GM23338 (cell line): ENCODE measurements at regions not wholly inside any gene's neighbourhood (a gene's known extent, or its start where the extent isn't known, plus 50 kb on each side); places are given as distances from the start of the nearest gene placed in this dataset.

Source experiments
- ATAC-seq: fragments of 200-7000 bp; cut with Tn5 transposase; 3 replicates; pipeline ENCODE4 v1.9.1; 2020
- DNase-seq: peaks from one replicate; pipeline ENCODE4 v3.0.0-alpha.2; 2015; ENCODE audit warnings: low spot score
- H2AFZ ChIP-seq: fragments of 200-600 bp; sonication (generic); 2 replicates; pipeline ENCODE4 v1.8.0; 2016; ENCODE audit warnings: antibody characterized with exemption, mild to moderate bottlenecking, moderate library complexity
- H3F3A ChIP-seq: fragments of 200-600 bp; sonication (generic); replicated peaks from 2 replicates; pipeline ENCODE4 v1.8.0; 2017; ENCODE audit warnings: antibody characterized with exemption, mixed run types, low read depth
- H3K27ac ChIP-seq: fragments of 200-600 bp; sonication (generic); 2 replicates; pipeline ENCODE4 v1.6.1; 2016; ENCODE audit warnings: low read depth
- H3K27me3 ChIP-seq: fragments of 200-600 bp; sonication (generic); 2 replicates; pipeline ENCODE4 v1.8.0; 2016; ENCODE audit warnings: mild to moderate bottlenecking, mixed run types, moderate library complexity; ENCODE audit not compliant: insufficient read depth
- H3K36me3 ChIP-seq: fragments of 200-600 bp; sonication (generic); 2 replicates; pipeline ENCODE4 v1.8.0; 2016; ENCODE audit warnings: mild to moderate bottlenecking; ENCODE audit not compliant: insufficient read depth
- H3K4me1 ChIP-seq: fragments of 200-600 bp; sonication (generic); 2 replicates; pipeline ENCODE4 v1.8.0; 2016; ENCODE audit warnings: mild to moderate bottlenecking, moderate library complexity; ENCODE audit not compliant: insufficient read depth
- H3K4me2 ChIP-seq: fragments of 200-600 bp; sonication (generic); 2 replicates; pipeline ENCODE4 v1.7.1; 2017; ENCODE audit warnings: mixed run types
- H3K4me3 ChIP-seq: fragments of 200-600 bp; sonication (generic); 2 replicates; pipeline ENCODE4 v1.6.1; 2016; ENCODE audit warnings: mixed run types
- H3K79me2 ChIP-seq: fragments of 200-600 bp; sonication (generic); replicated peaks from 2 replicates; pipeline ENCODE4 v1.8.0; 2017; ENCODE audit warnings: mild to moderate bottlenecking; ENCODE audit not compliant: insufficient read depth
- H3K9me2 ChIP-seq: fragments of 200-600 bp; sonication (generic); 2 replicates; pipeline ENCODE4 v1.8.0; 2017; ENCODE audit not compliant: insufficient read depth
- H4K20me1 ChIP-seq: fragments of 200-600 bp; sonication (generic); replicated peaks from 2 replicates; pipeline ENCODE4 v1.8.0; 2017; ENCODE audit warnings: mild to moderate bottlenecking; ENCODE audit not compliant: insufficient read depth
- H3K27ac Mint-ChIP-seq: 2 replicates; pipeline ENCODE4 v1.8.0; 2020; ENCODE audit warnings: inconsistent platforms, mild to moderate bottlenecking, moderate library complexity, mixed read lengths
- H3K27me3 Mint-ChIP-seq: 3 replicates; pipeline ENCODE4 v1.8.0; 2022; ENCODE audit warnings: low read depth, mild to moderate bottlenecking, moderate library complexity, mixed read lengths, inconsistent platforms; ENCODE audit not compliant: insufficient read depth, poor library complexity
- H3K36me3 Mint-ChIP-seq: 3 replicates; pipeline ENCODE4 v1.8.0; 2021; ENCODE audit warnings: low read depth, mild to moderate bottlenecking, inconsistent platforms, moderate library complexity, mixed read lengths
- H3K4me1 Mint-ChIP-seq: 3 replicates; pipeline ENCODE4 v1.8.0; 2020; ENCODE audit warnings: mild to moderate bottlenecking, inconsistent platforms, mixed read lengths
- H3K4me3 Mint-ChIP-seq: 3 replicates; pipeline ENCODE4 v1.8.0; 2021; ENCODE audit warnings: moderate library complexity, mild to moderate bottlenecking, inconsistent platforms, mixed read lengths
- H3K9me3 Mint-ChIP-seq: 3 replicates; pipeline ENCODE4 v1.8.0; 2020; ENCODE audit warnings: moderate library complexity, mild to moderate bottlenecking, inconsistent platforms, mixed read lengths
- CREB1 ChIP-seq: fragments of 250-450 bp; sonication (Bioruptor Pico); IDR thresholded peaks from 2 replicates; pipeline ENCODE4 v1.5.0; 2020; ENCODE audit warnings: low read depth, mild to moderate bottlenecking, moderate library complexity
- CTCF ChIP-seq, 2 experiments: fragments of 200-600 bp in 1 of 2; sonication (generic) in 1 of 2; conservative IDR thresholded peaks; 2 replicates each; pipeline versions ENCODE4 v1.5.1 to v1.6.1; 2016 to 2017; ENCODE audit warnings: antibody characterized with exemption in 2 of 2, low read depth in 2 of 2, mild to moderate bottlenecking in 2 of 2, moderate library complexity in 1 of 2
- ETS1 ChIP-seq: IDR thresholded peaks from 2 replicates; pipeline ENCODE4 v1.6.1; 2016; ENCODE audit warnings: antibody characterized with exemption
- JUNB ChIP-seq: IDR thresholded peaks from one replicate; pipeline ENCODE4 v1.6.1; 2016; ENCODE audit warnings: antibody characterized with exemption; ENCODE audit not compliant: unreplicated experiment
- NANOG ChIP-seq: IDR thresholded peaks from 2 replicates; pipeline ENCODE4 v1.6.1; 2016; ENCODE audit warnings: antibody characterized with exemption, borderline replicate concordance
- POLR2AphosphoS5 ChIP-seq: IDR thresholded peaks from 2 replicates; pipeline ENCODE4 v1.6.1; 2016; ENCODE audit warnings: antibody characterized with exemption, low read depth
- STAT1 ChIP-seq: IDR thresholded peaks from one replicate; pipeline ENCODE4 v1.6.1; 2016; ENCODE audit warnings: antibody characterized with exemption; ENCODE audit not compliant: unreplicated experiment
- ZNF114 ChIP-seq: fragments of 250-450 bp; sonication (Bioruptor Pico); IDR thresholded peaks from 2 replicates; pipeline ENCODE4 v1.5.0; 2020; ENCODE audit warnings: mild to moderate bottlenecking, moderate library complexity
- ZNF331 ChIP-seq: fragments of 250-450 bp; sonication (Bioruptor Pico); IDR thresholded peaks from 2 replicates; pipeline ENCODE4 v1.5.0; 2020; ENCODE audit warnings: low read depth, mild to moderate bottlenecking, moderate library complexity
- ZNF462 ChIP-seq: fragments of 250-450 bp; sonication (Bioruptor Pico); IDR thresholded peaks from 2 replicates; pipeline ENCODE4 v1.5.0; 2020; ENCODE audit warnings: mild to moderate bottlenecking, moderate library complexity

DNA sequence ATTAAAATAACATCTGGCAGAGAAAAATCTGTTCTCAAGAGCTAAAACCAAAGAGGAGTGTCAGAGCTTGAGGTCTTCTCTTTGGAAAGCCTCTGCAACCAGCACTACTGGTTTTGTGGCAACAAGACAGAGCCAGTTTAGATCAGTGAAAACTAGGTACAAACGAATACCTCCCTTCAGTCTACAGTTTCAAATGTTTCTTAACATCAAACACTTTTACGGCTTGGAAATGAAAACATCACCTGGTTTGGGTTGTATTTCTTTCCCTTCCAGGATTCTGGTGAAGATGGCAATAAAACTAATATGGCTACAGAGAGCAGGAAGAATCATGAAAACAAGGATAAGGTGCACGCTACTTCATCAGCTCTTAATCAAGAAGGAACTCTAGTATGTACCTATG lies 339.4 kb upstream of the ESRRG start (continued):
- no peak for TF ChIP-seq ZNF462 (CRISPR knock-in tag)
- no peak for TF ChIP-seq NANOG
- TF ChIP-seq POLR2AphosphoS5 = no peak
- no peak for TF ChIP-seq ZNF331 (CRISPR knock-in tag)
- TF ChIP-seq ZNF114 = no peak
- no peak for TF ChIP-seq CTCF (conservative IDR thresholded peaks at IDR 0.05; ENCODE audit: low read depth in 2 of 2)
- TF ChIP-seq STAT1 = no peak
- TF ChIP-seq JUNB = no peak
- no peak for TF ChIP-seq CREB1 (CRISPR knock-in tag)

DNA sequence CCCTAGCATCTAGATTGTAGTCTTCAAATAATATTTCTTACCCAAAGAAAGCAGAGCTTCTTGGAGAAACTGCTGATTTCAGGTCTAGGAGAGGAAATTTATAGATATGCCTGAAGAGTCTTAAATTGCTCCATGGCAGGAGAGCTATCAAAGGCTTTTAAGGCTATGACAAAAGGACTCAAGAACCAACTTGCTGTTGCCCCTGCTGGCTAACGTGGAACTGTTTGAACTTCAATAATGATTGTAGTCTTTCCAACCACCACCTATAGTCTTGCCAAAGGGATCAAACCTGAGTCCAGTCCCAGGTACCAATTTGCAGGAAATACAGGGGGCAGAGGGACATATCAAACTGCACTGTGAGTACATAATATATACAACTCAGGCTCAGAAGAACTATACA lies 336.2 kb upstream of the ESRRG start:
- Histone ChIP-seq H3K27me3 (no peaks in the 10 kb centered on the region), H3K4me2 (no peak overlapping the region), H3K4me1 (no peaks in the 10 kb centered on the region), H3K36me3 (no peaks in the 10 kb centered on the region), H3K27ac (no peak overlapping the region), H3F3A (no peaks in the 10 kb centered on the region), H4K20me1 (no peaks in the 10 kb centered on the region), H3K79me2 (no peaks in the 10 kb centered on the region), H3K9me2 (0 out of 2 replicates have a peak, but pooled peaks cover 8% of the 10 kb centered on the region), H3K4me3 (no peak overlapping the region), H2AFZ (no peak overlapping the region)
- H3K9me3 Mint-ChIP-seq = no peaks in the 10 kb centered on the region
- DNase-seq (peak; percentile 61), ATAC-seq (peak; percentile 45)
- TF ChIP-seq CTCF (conservative IDR thresholded peaks at IDR 0.05; ENCODE audit: low read depth in 2 of 2) (peak; percentile 26 to 29; a peak in 3 of 4 replicates), ETS1 (no peak)
- H3K36me3 Mint-ChIP-seq = no peaks in the 10 kb centered on the region
- no peaks in the 10 kb centered on the region for H3K27me3 Mint-ChIP-seq
- H3K4me1 Mint-ChIP-seq = no peaks in the 10 kb centered on the region; the same call in 2 of the 3 replicates
- no peak overlapping the region for H3K27ac Mint-ChIP-seq
- no peak overlapping the region for H3K4me3 Mint-ChIP-seq
